SHP77 (cell line): ENCODE measurements at regions not wholly inside any gene's neighbourhood (a gene's known extent, or its start where the extent isn't known, plus 50 kb on each side); places are given as distances from the start of the nearest gene placed in this dataset.
"Not testable (repeated sequence)": the region's sequence is repeated elsewhere in the genome, so short reads cannot be mapped to it uniquely, and the experiment has no call there.

Experiments used
- DNase-seq, 2 experiments: peaks; one replicate each; lab custom pipeline; 2025; lab: John Stamatoyannopoulos, UW

- no peak for DNase-seq
These were observed 83.1 kb upstream of the LYPLAL1 start for GRCh38 chr1:219090607-219091006.

GRCh38 chr1:219092206-219092605 lies 81.5 kb upstream of the LYPLAL1 start:
- no peak for DNase-seq

GRCh38 chr1:219099307-219099706 lies 74.4 kb upstream of the LYPLAL1 start:
- no peak for DNase-seq

GRCh38 chr1:219100059-219100458 lies 73.6 kb upstream of the LYPLAL1 start:
- DNase-seq, result no peak

- DNase-seq, result not testable (repeated sequence)
These were observed 71.2 kb upstream of the LYPLAL1 start for GRCh38 chr1:219102466-219102865.

GRCh38 chr1:219105893-219106292 lies 67.8 kb upstream of the LYPLAL1 start:
- no peak for DNase-seq

GRCh38 chr1:219109424-219110018 lies 64.2 kb upstream of the LYPLAL1 start:
- no peak for DNase-seq

- no peak for DNase-seq
These were observed 60.4 kb upstream of the LYPLAL1 start for GRCh38 chr1:219113261-219113660.

GRCh38 chr1:219114014-219114413 lies 59.7 kb upstream of the LYPLAL1 start:
- no peak for DNase-seq

- no peak for DNase-seq
These were observed 53.8 kb upstream of the LYPLAL1 start for GRCh38 chr1:219119839-219120238.

GRCh38 chr1:219120624-219121544 lies 52.8 kb upstream of the LYPLAL1 start:
- no peak for DNase-seq

- no peak for DNase-seq
These were observed 52.0 kb upstream of the LYPLAL1 start for GRCh38 chr1:219121679-219122078.

- DNase-seq, result no peak
These were observed 50.6 kb upstream of the LYPLAL1 start for GRCh38 chr1:219123036-219123435.
